Endothelial cell of umbilical vein (primary cell): ENCODE measurements at regions not wholly inside any gene's neighbourhood (a gene's known extent, or its start where the extent isn't known, plus 50 kb on each side); places are given as distances from the start of the nearest gene placed in this dataset.

ENCODE experiments used
- BruUV-seq: library from RNA; stranded (reverse); fragments of 400-500 nt; replicated peaks from 2 replicates; lab custom pipeline; 2021; lab: Mats Ljungman, UMichigan
- CTCF ChIA-PET: fragments of 300-600, 350-600 bp; sonication (Branson Sonifier 250); formaldehyde crosslinking; loops from one replicate; lab custom pipeline; 2021; ENCODE audit warnings: antibody characterized with exemption, inconsistent platforms; lab: Charles Lee
- POLR2A ChIA-PET: fragments of 300-600, 350-600 bp; sonication (Branson Sonifier 250); formaldehyde crosslinking; loops from one replicate; lab custom pipeline; 2021; ENCODE audit warnings: antibody characterized with exemption, inconsistent platforms; lab: Charles Lee
- DNase-seq: peaks from one replicate; pipeline ENCODE4 v3.0.0-alpha.2; 2011; ENCODE audit warnings: low read depth, low spot score
- FAIRE-seq: peaks from 2 replicates; lab custom pipeline; 2011; peaks lifted over from hg19 to GRCh38; lab: Jason Lieb, UNC
- H2AFZ ChIP-seq: 2 replicates; pipeline ENCODE4 v1.6.0; 2012; ENCODE audit warnings: low read depth, low read length, control low read depth, inconsistent platforms
- H3K27ac ChIP-seq: 2 replicates; pipeline ENCODE4 v1.5.1; 2011; ENCODE audit warnings: low read depth, mild to moderate bottlenecking, control low read depth, low read length, moderate library complexity; ENCODE audit not compliant: insufficient read depth
- H3K27me3 ChIP-seq, 2 experiments: 2 replicates each; pipeline versions ENCODE4 v1.6.0 to v1.6.1; 2011; ENCODE audit warnings: low read length in 2 of 2, mixed read lengths in 1 of 2; ENCODE audit not compliant: control insufficient read depth in 2 of 2, insufficient read depth in 2 of 2
- H3K36me3 ChIP-seq, 2 experiments: 2 replicates in 1 of 2; 3 replicates in 1 of 2; pipeline ENCODE4 v1.5.1; 2011; ENCODE audit warnings: low read length in 2 of 2, mild to moderate bottlenecking in 1 of 2, moderate library complexity in 1 of 2; ENCODE audit not compliant: control insufficient read depth in 2 of 2, insufficient read depth in 2 of 2; ENCODE audit errors: extremely low read depth in 1 of 2
- H3K4me1 ChIP-seq: 3 replicates; pipeline ENCODE4 v1.5.1; 2011; ENCODE audit warnings: mild to moderate bottlenecking, low read length; ENCODE audit not compliant: control insufficient read depth, insufficient read depth; ENCODE audit errors: extremely low read depth
- H3K4me2 ChIP-seq: 2 replicates; pipeline ENCODE4 v1.6.1; 2011; ENCODE audit warnings: low read length, control low read depth, mixed read lengths; ENCODE audit not compliant: insufficient read depth
- H3K4me3 ChIP-seq, 3 experiments: fragments of 200-600 bp in 1 of 3; sonication (generic), shearing (Covaris generic) in 1 of 3; replicated peaks in 1 of 3; 2 replicates each; pipeline ENCODE4 v1.5.1; 2011 to 2016; ENCODE audit warnings: control low read depth in 3 of 3, low read length in 3 of 3, mild to moderate bottlenecking in 2 of 3, inconsistent platforms in 1 of 3, low read depth in 1 of 3, moderate library complexity in 1 of 3; ENCODE audit not compliant: insufficient read depth in 1 of 3
- H3K79me2 ChIP-seq: 2 replicates; pipeline ENCODE4 v1.6.0; 2012; ENCODE audit warnings: low read length, inconsistent platforms; ENCODE audit not compliant: control insufficient read depth, insufficient read depth
- H3K9ac ChIP-seq: replicated peaks from 2 replicates; pipeline ENCODE3; 2011; ENCODE audit warnings: low read length, control low read depth; ENCODE audit not compliant: insufficient read depth; ENCODE audit errors: extremely low read depth
- H3K9me1 ChIP-seq: replicated peaks from 3 replicates; pipeline ENCODE4 v1.6.0; 2011; ENCODE audit warnings: mild to moderate bottlenecking, low read length; ENCODE audit not compliant: control insufficient read depth, insufficient read depth; ENCODE audit errors: extremely low read depth
- H3K9me3 ChIP-seq: replicated peaks from 2 replicates; pipeline ENCODE4 v1.5.1; 2012; ENCODE audit warnings: low read length, inconsistent platforms; ENCODE audit not compliant: control insufficient read depth, insufficient read depth
- H4K20me1 ChIP-seq: replicated peaks from 2 replicates; pipeline ENCODE3; 2011; ENCODE audit warnings: mild to moderate bottlenecking, low read length; ENCODE audit not compliant: control insufficient read depth, insufficient read depth; ENCODE audit errors: extremely low read depth
- CTCF ChIP-seq, 2 donors: IDR thresholded peaks; 1 replicate in 1 of 2; 2 replicates in 1 of 2; pipeline ENCODE4 v1.5.1; 2011; ENCODE audit warnings: low read length in 2 of 2, mild to moderate bottlenecking in 2 of 2, moderate library complexity in 2 of 2, control low read depth in 1 of 2, inconsistent platforms in 1 of 2, low read depth in 1 of 2; ENCODE audit not compliant: insufficient read depth in 1 of 2; ENCODE audit errors: extremely low read depth in 1 of 2
- EZH2 ChIP-seq: IDR thresholded peaks from 2 replicates; pipeline ENCODE4 v1.6.1; 2012; ENCODE audit warnings: borderline replicate concordance, low read depth, mild to moderate bottlenecking, moderate library complexity, low read length, inconsistent platforms; ENCODE audit not compliant: severe bottlenecking
- FOS ChIP-seq: IDR thresholded peaks from 2 replicates; pipeline ENCODE4 v1.6.1; 2011; ENCODE audit warnings: mild to moderate bottlenecking, low read length, moderate library complexity, borderline replicate concordance; ENCODE audit not compliant: insufficient read depth
- GATA2 ChIP-seq: IDR thresholded peaks from 2 replicates; pipeline ENCODE4 v1.7.0; 2011; ENCODE audit warnings: low read depth, mild to moderate bottlenecking, moderate library complexity, mixed read lengths, low read length; ENCODE audit not compliant: insufficient read length, insufficient read depth
- JUN ChIP-seq: IDR thresholded peaks from 2 replicates; pipeline ENCODE4 v1.6.1; 2011; ENCODE audit warnings: borderline replicate concordance, low read depth; ENCODE audit not compliant: insufficient read length, insufficient read depth
- MAX ChIP-seq: IDR thresholded peaks from 2 replicates; pipeline ENCODE4 v1.6.1; 2011; ENCODE audit not compliant: insufficient read depth, insufficient read length
- MYC ChIP-seq: IDR thresholded peaks from one replicate; pipeline ENCODE4 v1.6.1; 2011; ENCODE audit warnings: mild to moderate bottlenecking, low read depth, low read length
- POLR2A ChIP-seq: IDR thresholded peaks from 2 replicates; pipeline ENCODE4 v1.6.1; 2012; ENCODE audit warnings: low read depth, mild to moderate bottlenecking, control low read depth, low read length
- POLR2AphosphoS5 ChIP-seq: IDR thresholded peaks from 2 replicates; pipeline ENCODE4 v1.6.1; 2012; ENCODE audit warnings: low read depth, mild to moderate bottlenecking, control low read depth, low read length, moderate library complexity; ENCODE audit not compliant: insufficient read depth
- dilution Hi-C: fragments of 300-500 bp; cut with MboI; formaldehyde crosslinking; loops from one replicate; pipeline ENCODE4 v1.15.0; 2019; ENCODE audit warnings: low sequenced_read_pairs; ENCODE audit not compliant: extremely low pct_ligation_motif_present
- intact Hi-C: fragments of 100-400 bp; cut with micrococcal nuclease; formaldehyde crosslinking; loops from one replicate; pipeline ENCODE4 v1.10.0; 2022

- H3K9me3 ChIP-seq = peaks cover 7% of the 10 kb centered on the region
- intact Hi-C loops = no loop called here
- no peak for TF ChIP-seq FOS
- no peak for TF ChIP-seq GATA2
- TF ChIP-seq POLR2AphosphoS5 = no peak
- no peak for TF ChIP-seq CTCF (IDR thresholded peaks at IDR 0.05; ENCODE audit: extremely low read depth in 1 of 2, insufficient read depth in 1 of 2, low read depth in 1 of 2, low read length in 2 of 2)
- no peak for TF ChIP-seq JUN
- TF ChIP-seq MAX = no peak
- TF ChIP-seq POLR2A = no peak
- TF ChIP-seq EZH2 = no peak
- TF ChIP-seq MYC = no peak
- no peaks in the 10 kb centered on the region for H4K20me1 ChIP-seq
- H2AFZ ChIP-seq = no peak overlapping the region
- no peaks in the 10 kb centered on the region for H3K4me1 ChIP-seq
- POLR2A ChIA-PET = no interaction called here
- DNase-seq = no peak
- dilution Hi-C loops = no loop called here
- H3K27me3 ChIP-seq = no peaks in the 10 kb centered on the region
- H3K4me3 ChIP-seq = no peak overlapping the region
- no peak overlapping the region for H3K9ac ChIP-seq
- H3K79me2 ChIP-seq = no peaks in the 10 kb centered on the region
- no peak for FAIRE-seq
- BruUV-seq = no TSS peak
- no peak overlapping the region for H3K4me2 ChIP-seq
- no peaks in the 10 kb centered on the region for H3K9me1 ChIP-seq
- H3K27ac ChIP-seq = no peak overlapping the region
- CTCF ChIA-PET = no interaction called here
- no peaks in the 10 kb centered on the region for H3K36me3 ChIP-seq
These were observed 720.3 kb upstream of the ID2 start for GRCh38 chr2:7961550-7961949.
